K562 (cell line): ENCODE measurements at regions not wholly inside any gene's neighbourhood (a gene's known extent, or its start where the extent isn't known, plus 50 kb on each side); places are given as distances from the start of the nearest gene placed in this dataset.
A peak's percentile ranks its signal among the peaks of the same experiment; 100 is the strongest.

Experiments used
- ATF6 ChIP-seq: sonication (generic); formaldehyde crosslinking; IDR thresholded peaks from 2 replicates; pipeline ENCODE4 v1.4.0; 2020; ENCODE audit warnings: mild to moderate bottlenecking, missing genetic modification reagents
- CBFA2T3 ChIP-seq: fragments of 450-650 bp; IDR thresholded peaks from 2 replicates; pipeline ENCODE4 v1.6.1; 2017
- EGR1 ChIP-seq: fragments of 450-650 bp; conservative IDR thresholded peaks from 2 replicates; pipeline ENCODE4 v1.6.1; 2017; ENCODE audit warnings: mild to moderate bottlenecking
- ETV6 ChIP-seq, 3 experiments: fragments of 150-350 bp in 1 of 3; sonication (generic) in 1 of 3; formaldehyde crosslinking in 1 of 3; IDR thresholded peaks; 2 replicates each; pipeline versions ENCODE4 v1.6.1 to v1.8.0; 2014 to 2022; ENCODE audit warnings: borderline replicate concordance in 2 of 3, low read depth in 2 of 3, antibody characterized with exemption in 1 of 3, low read length in 1 of 3, mild to moderate bottlenecking in 1 of 3, missing genetic modification reagents in 1 of 3
- FOXJ3 ChIP-seq: sonication (generic); formaldehyde crosslinking; IDR thresholded peaks from 2 replicates; pipeline ENCODE4 v1.4.0; 2020; ENCODE audit warnings: mild to moderate bottlenecking, missing genetic modification reagents
- FOXM1 ChIP-seq, 2 experiments: fragments of 450-650 bp in 1 of 2; sonication (generic) in 1 of 2; formaldehyde crosslinking in 1 of 2; IDR thresholded peaks; 2 replicates each; pipeline versions ENCODE4 v1.6.1 to v1.9.0; 2017 to 2022; ENCODE audit warnings: low read depth in 2 of 2, mild to moderate bottlenecking in 2 of 2, missing genetic modification reagents in 1 of 2, moderate library complexity in 1 of 2
- GTF2E2 ChIP-seq: fragments of 200-800 bp; sonication (Bioruptor generic); IDR thresholded peaks from 2 replicates; pipeline ENCODE4 v1.6.1; 2016; ENCODE audit warnings: missing genetic modification characterization, missing compliant biosample characterization
- HDAC2 ChIP-seq: fragments of 450-650 bp; IDR thresholded peaks from 2 replicates; pipeline ENCODE4 v1.6.1; 2016; ENCODE audit warnings: mild to moderate bottlenecking
- HMG20A ChIP-seq: fragments of 450-650 bp; formaldehyde crosslinking; conservative IDR thresholded peaks from 2 replicates; pipeline ENCODE4 v1.4.0; 2020; ENCODE audit warnings: mild to moderate bottlenecking, mixed read lengths
- KAT7 ChIP-seq: sonication (generic); formaldehyde crosslinking; IDR thresholded peaks from 2 replicates; pipeline ENCODE4 v1.8.0; 2022; ENCODE audit warnings: missing genetic modification reagents, mild to moderate bottlenecking, borderline replicate concordance
- KDM4B ChIP-seq, 2 experiments: fragments of 450-650 bp in 1 of 2; sonication (generic) in 1 of 2; IDR thresholded peaks; 2 replicates each; pipeline ENCODE4 v1.6.1; 2016 to 2017; ENCODE audit warnings: borderline replicate concordance in 2 of 2, antibody characterized with exemption in 1 of 2, low read depth in 1 of 2, mild to moderate bottlenecking in 1 of 2
- MEF2D ChIP-seq: conservative IDR thresholded peaks from 2 replicates; pipeline ENCODE4 v1.6.1; 2016; ENCODE audit warnings: low read depth, missing genetic modification characterization, missing compliant biosample characterization
- NELFE ChIP-seq: IDR thresholded peaks from 2 replicates; pipeline ENCODE4 v1.6.1; 2011; ENCODE audit warnings: mild to moderate bottlenecking; ENCODE audit not compliant: insufficient read depth, insufficient read length
- NFE2L1 ChIP-seq: fragments of 450-650 bp; IDR thresholded peaks from 2 replicates; pipeline ENCODE4 v1.6.1; 2016; ENCODE audit warnings: missing genetic modification characterization, low read depth, mild to moderate bottlenecking, missing compliant biosample characterization, moderate library complexity, borderline replicate concordance
- NR2C2 ChIP-seq, 2 experiments: fragments of 200-800 bp in 1 of 2; sonication (Bioruptor generic) in 1 of 2; sonication (generic) in 1 of 2; formaldehyde crosslinking in 1 of 2; IDR thresholded peaks; 2 replicates each; pipeline versions ENCODE4 v1.6.1 to v1.8.0; 2016 to 2022; ENCODE audit warnings: mild to moderate bottlenecking in 1 of 2, missing compliant biosample characterization in 1 of 2, missing genetic modification characterization in 1 of 2, missing genetic modification reagents in 1 of 2
- NR3C1 ChIP-seq: sonication (generic); formaldehyde crosslinking; IDR thresholded peaks from 2 replicates; pipeline ENCODE4 v1.8.1; 2022; ENCODE audit warnings: missing genetic modification reagents
- SMAD3 ChIP-seq: fragments of 450-650 bp; formaldehyde crosslinking; conservative IDR thresholded peaks from 2 replicates; pipeline ENCODE4 v1.4.0; 2020; ENCODE audit warnings: mild to moderate bottlenecking
- SRSF3 ChIP-seq: fragments of 200-400 bp; formaldehyde crosslinking; IDR thresholded peaks from 2 replicates; pipeline ENCODE4 v1.6.1; 2016; ENCODE audit warnings: mild to moderate bottlenecking, low read length, moderate library complexity; ENCODE audit not compliant: insufficient read depth
- TFE3 ChIP-seq: fragments of 450-650 bp; formaldehyde crosslinking; IDR thresholded peaks from 2 replicates; pipeline ENCODE4 v1.4.0; 2020; ENCODE audit warnings: mild to moderate bottlenecking, mixed read lengths
- ZNF140 ChIP-seq: fragments of 250-450 bp; sonication (Bioruptor Pico); IDR thresholded peaks from 2 replicates; pipeline ENCODE4 v1.8.0; 2021; ENCODE audit warnings: moderate library complexity, mild to moderate bottlenecking, inconsistent platforms
- ZNF175 ChIP-seq: fragments of 200-800 bp; sonication (Bioruptor generic); IDR thresholded peaks from 2 replicates; pipeline ENCODE4 v1.6.1; 2016; ENCODE audit warnings: low read depth, mild to moderate bottlenecking, missing genetic modification characterization, missing compliant biosample characterization
- ZNF696 ChIP-seq: fragments of 250-450 bp; sonication (Bioruptor Pico); conservative IDR thresholded peaks from 2 replicates; pipeline ENCODE4 v1.4.0; 2020; ENCODE audit warnings: mild to moderate bottlenecking, moderate library complexity
- TF ChIP-seq, protein P1 (sequence below): fragments of 450-650 bp; IDR thresholded peaks from one replicate; pipeline ENCODE4 v1.6.1; 2018; ENCODE audit warnings: mild to moderate bottlenecking, moderate library complexity; ENCODE audit not compliant: partially characterized antibody

- no peak for TF ChIP-seq NR3C1 (CRISPR knock-in tag)
- no peak for TF ChIP-seq ETV6 (IDR thresholded peaks at IDR 0.05; ENCODE audit: borderline replicate concordance in 1 of 2, low read depth in 2 of 2, low read length in 1 of 2)
- TF ChIP-seq ETV6 (CRISPR knock-in tag; IDR thresholded peaks at IDR 0.05; ENCODE audit: borderline replicate concordance), result no peak
- TF ChIP-seq KDM4B (IDR thresholded peaks at IDR 0.05; ENCODE audit: borderline replicate concordance in 2 of 2, low read depth in 1 of 2), result no peak
- TF ChIP-seq SMAD3, result no peak
- TF ChIP-seq CBFA2T3, result peak; percentile 68
- no peak for TF ChIP-seq KAT7
- no peak for TF ChIP-seq SRSF3
- no peak for TF ChIP-seq ATF6 (CRISPR knock-in tag)
- TF ChIP-seq TFE3 (CRISPR knock-in tag), result no peak
- TF ChIP-seq EGR1, result 0 out of 2 replicates have a peak, but pooled peaks have one; percentile 20
- no peak for TF ChIP-seq NFE2L1 (tag)
- no peak for TF ChIP-seq NR2C2 (CRISPR knock-in tag; IDR thresholded peaks at IDR 0.05)
- peak; percentile 27; the same call in 1 of the 2 replicates for TF ChIP-seq NR2C2 (tag; IDR thresholded peaks at IDR 0.05)
- no peak for TF ChIP-seq ZNF140
- no peak for TF ChIP-seq NELFE
- no peak for TF ChIP-seq GTF2E2 (tag)
- TF ChIP-seq, protein P1, sequence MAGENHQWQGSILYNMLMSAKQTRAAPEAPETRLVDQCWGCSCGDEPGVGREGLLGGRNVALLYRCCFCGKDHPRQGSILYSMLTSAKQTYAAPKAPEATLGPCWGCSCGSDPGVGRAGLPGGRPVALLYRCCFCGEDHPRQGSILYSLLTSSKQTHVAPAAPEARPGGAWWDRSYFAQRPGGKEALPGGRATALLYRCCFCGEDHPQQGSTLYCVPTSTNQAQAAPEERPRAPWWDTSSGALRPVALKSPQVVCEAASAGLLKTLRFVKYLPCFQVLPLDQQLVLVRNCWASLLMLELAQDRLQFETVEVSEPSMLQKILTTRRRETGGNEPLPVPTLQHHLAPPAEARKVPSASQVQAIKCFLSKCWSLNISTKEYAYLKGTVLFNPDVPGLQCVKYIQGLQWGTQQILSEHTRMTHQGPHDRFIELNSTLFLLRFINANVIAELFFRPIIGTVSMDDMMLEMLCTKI, result no peak
- TF ChIP-seq ZNF175 (CRISPR knock-in tag), result no peak
- TF ChIP-seq MEF2D, result no peak
- no peak for TF ChIP-seq ZNF696 (CRISPR knock-in tag)
- TF ChIP-seq FOXJ3 (CRISPR knock-in tag), result no peak
- TF ChIP-seq HDAC2, result peak; percentile 80
- no peak for TF ChIP-seq HMG20A (CRISPR knock-in tag)
- peak; percentile 57; the same call in 1 of the 2 replicates for TF ChIP-seq FOXM1 (IDR thresholded peaks at IDR 0.05; ENCODE audit: low read depth)
- no peak for TF ChIP-seq FOXM1 (CRISPR knock-in tag; IDR thresholded peaks at IDR 0.05; ENCODE audit: low read depth)
Observed at GRCh38 chr6:90369024-90369519, 72.4 kb upstream of the BACH2 start (continued).
